ACC112 (cell line): ENCODE measurements at regions not wholly inside any gene's neighbourhood (a gene's known extent, or its start where the extent isn't known, plus 50 kb on each side); places are given as distances from the start of the nearest gene placed in this dataset.
A peak's percentile ranks its signal among the peaks of the same experiment; 100 is the strongest.

Experiments used
- H2AFZ ChIP-seq: fragments of 200-600 bp; sonication (generic); one replicate; pipeline ENCODE4 v1.6.0; 2017; ENCODE audit warnings: antibody characterized with exemption, low read length; ENCODE audit not compliant: unreplicated experiment
- H3K27ac ChIP-seq: fragments of 200-600 bp; sonication (generic); 2 replicates; pipeline ENCODE4 v1.5.1; 2014; ENCODE audit warnings: low read depth, mild to moderate bottlenecking, antibody characterized with exemption, low read length, moderate library complexity
- H3K27me3 ChIP-seq: fragments of 200-600 bp; sonication (generic); 2 replicates; pipeline ENCODE4 v1.6.1; 2014; ENCODE audit warnings: mild to moderate bottlenecking, antibody characterized with exemption, low read length, moderate library complexity, mixed read lengths; ENCODE audit not compliant: insufficient read depth
- H3K36me3 ChIP-seq: fragments of 200-600 bp; sonication (generic); 2 replicates; pipeline ENCODE4 v1.6.1; 2016; ENCODE audit warnings: mild to moderate bottlenecking, antibody characterized with exemption, low read length, moderate library complexity, mixed read lengths; ENCODE audit not compliant: insufficient read depth
- H3K4me1 ChIP-seq: fragments of 200-600 bp; sonication (generic); one replicate; pipeline ENCODE4 v1.6.1; 2016; ENCODE audit warnings: low read length, mixed read lengths; ENCODE audit not compliant: insufficient read depth, unreplicated experiment, control insufficient read depth
- H3K4me3 ChIP-seq: fragments of 200-600 bp; sonication (generic); 2 replicates; pipeline ENCODE4 v1.5.1; 2014; ENCODE audit warnings: mild to moderate bottlenecking, low read depth, low read length
- H3K79me2 ChIP-seq: fragments of 200-600 bp; sonication (generic); one replicate; pipeline ENCODE4 v1.6.0; 2016; ENCODE audit warnings: low read length; ENCODE audit not compliant: control insufficient read depth, unreplicated experiment, insufficient read depth

DNA sequence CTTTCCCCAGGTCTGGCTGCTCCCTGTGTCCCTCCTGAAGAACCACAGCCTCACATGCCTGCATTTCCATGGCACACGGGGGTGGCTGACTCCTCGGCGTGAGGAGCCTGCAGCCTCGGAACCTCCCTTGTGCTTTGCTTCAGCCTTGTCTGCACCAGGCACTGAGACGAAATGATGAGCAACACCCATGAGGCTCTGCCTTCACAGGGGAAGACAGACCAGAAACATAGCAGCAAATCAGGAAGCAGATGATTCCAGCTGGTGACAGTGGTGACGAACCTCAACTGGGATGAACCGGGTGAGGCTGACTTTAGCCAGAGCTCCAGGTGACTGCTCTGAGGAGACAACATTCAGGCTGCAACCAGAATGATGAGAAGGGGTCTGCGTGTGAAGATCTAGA is 84.5 kb upstream of the SMNDC1 start:
- no peak overlapping the region for H3K27ac ChIP-seq
- no peak overlapping the region for H2AFZ ChIP-seq
- no peaks in the 10 kb centered on the region for H3K36me3 ChIP-seq
- no peaks in the 10 kb centered on the region for H3K27me3 ChIP-seq
- no peak overlapping the region for H3K4me3 ChIP-seq
- H3K4me1 ChIP-seq: peaks cover 26% of the 10 kb centered on the region
- no peaks in the 10 kb centered on the region for H3K79me2 ChIP-seq

DNA sequence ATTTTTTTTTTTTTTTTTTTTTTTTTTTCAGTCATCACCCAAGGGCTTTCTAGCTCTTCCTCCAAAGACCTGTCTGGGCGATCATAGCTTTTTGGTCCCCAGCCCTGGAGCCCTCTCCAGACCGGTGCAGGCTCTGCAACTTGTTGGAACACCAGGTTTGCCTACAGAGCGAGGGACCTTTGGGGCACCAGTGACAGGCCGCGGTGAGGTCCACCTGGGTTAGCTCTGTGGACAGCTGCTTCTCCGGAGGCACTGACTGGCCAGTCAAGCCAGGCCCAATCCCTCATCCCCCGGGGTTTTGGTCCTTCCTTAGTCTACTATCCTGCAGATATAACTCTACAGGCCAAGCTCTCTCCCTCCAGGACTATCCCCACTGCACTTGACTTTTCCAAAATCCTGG is 86.8 kb upstream of the SMNDC1 start:
- Histone ChIP-seq H3K79me2 (no peaks in the 10 kb centered on the region), H3K27me3 (no peaks in the 10 kb centered on the region), H3K36me3 (no peaks in the 10 kb centered on the region), H3K27ac (no peak overlapping the region), H3K4me1 (peaks cover 40% of the 10 kb centered on the region), H2AFZ (no peak overlapping the region), H3K4me3 (no peak overlapping the region)

DNA sequence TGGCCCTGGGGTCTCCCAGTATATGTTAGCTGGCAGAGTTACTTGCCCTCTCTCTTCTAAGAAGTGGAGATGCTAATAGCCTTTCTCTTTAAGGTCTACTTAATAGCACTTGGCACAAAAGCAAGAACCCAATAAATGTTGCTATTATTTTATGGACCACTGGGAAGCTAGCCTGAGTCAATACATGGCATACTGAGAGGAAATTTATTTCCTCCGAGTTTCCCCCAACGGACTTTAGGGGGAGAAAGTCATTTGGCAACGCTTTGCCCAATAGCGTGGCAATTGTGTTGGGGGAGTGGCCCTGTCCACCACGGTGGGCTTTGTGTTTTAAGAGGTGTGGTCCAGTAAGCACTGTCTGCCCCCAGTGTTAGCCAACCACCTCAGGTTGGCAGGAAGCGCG is 87.4 kb upstream of the SMNDC1 start:
- H3K27me3 ChIP-seq: no peaks in the 10 kb centered on the region
- H3K36me3 ChIP-seq: no peaks in the 10 kb centered on the region
- peaks cover 41% of the 10 kb centered on the region for H3K4me1 ChIP-seq
- H2AFZ ChIP-seq: no peak overlapping the region
- H3K4me3 ChIP-seq: no peak overlapping the region
- peak overlapping the region; percentile 63; the same call in 1 of the 2 replicates for H3K27ac ChIP-seq
- no peaks in the 10 kb centered on the region for H3K79me2 ChIP-seq

DNA sequence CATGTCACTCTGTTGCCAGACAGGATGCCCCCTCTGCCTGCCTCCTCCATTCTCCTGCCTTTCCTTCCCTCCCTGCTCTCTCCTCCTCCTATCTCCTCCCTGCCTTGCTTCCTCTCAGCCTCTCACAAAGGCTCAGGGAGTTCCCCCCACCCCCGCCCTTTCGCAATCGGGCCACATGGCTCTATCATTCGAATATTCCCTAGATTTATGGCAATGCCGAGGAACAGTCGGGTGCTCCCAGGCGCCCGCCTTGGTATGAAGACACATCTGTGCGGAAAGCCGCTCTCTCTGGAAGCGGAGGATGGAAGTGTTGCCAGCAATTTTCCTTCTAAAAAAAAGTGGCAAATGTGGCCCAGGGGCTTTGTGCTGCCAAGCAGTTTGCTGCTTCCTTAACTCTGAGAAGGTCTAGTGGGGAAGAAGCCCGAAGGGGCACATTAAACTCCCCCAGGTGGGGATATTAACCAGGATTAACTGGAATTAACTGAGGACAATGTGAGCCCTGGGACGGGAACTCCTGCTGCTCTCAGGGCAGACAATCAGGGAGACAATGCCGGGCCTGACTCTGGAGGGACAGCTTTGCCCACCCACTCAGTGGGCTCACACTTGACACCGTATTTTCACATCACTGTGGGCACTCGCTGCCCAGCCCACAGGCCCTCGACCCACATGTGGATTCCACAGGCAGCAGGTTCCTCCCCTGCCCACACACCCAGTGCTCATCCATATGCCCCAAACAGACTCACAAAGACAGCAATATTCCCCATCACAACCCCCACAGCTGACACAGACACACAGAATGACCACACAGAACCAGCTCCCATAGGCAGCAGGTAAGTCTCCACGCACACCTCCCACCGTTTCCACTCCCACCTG is 88.4 kb upstream of the SMNDC1 start:
- Histone ChIP-seq H3K27ac (peak overlapping the region; percentile 63), H3K4me3 (no peak overlapping the region), H2AFZ (no peak overlapping the region), H3K4me1 (peaks cover 45% of the 10 kb centered on the region), H3K79me2 (no peaks in the 10 kb centered on the region), H3K36me3 (no peaks in the 10 kb centered on the region), H3K27me3 (no peaks in the 10 kb centered on the region)

DNA sequence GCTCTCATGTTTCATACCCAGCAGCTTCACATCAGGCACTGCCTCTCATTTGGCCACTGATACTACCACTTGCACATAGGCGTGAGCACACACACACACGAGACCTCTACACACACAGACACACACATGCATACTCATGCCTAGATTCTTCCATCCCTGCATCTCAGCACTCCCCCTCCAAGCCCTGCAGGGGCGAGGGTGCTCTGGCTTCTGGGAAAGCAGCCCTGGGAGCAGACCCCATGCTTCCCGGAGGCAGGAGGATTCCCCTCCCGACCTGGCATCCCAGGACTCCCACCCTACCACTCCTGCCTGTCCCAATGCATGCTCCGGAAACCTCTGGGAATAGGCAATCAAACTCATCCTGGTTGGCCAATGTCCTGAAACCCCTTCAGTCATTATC is 89.1 kb upstream of the SMNDC1 start:
- Histone ChIP-seq H3K27me3 (no peaks in the 10 kb centered on the region), H3K27ac (peak overlapping the region; percentile 63; the same call in 1 of the 2 replicates), H2AFZ (no peak overlapping the region), H3K79me2 (no peaks in the 10 kb centered on the region), H3K4me1 (peaks cover 44% of the 10 kb centered on the region), H3K4me3 (no peak overlapping the region), H3K36me3 (no peaks in the 10 kb centered on the region)

DNA sequence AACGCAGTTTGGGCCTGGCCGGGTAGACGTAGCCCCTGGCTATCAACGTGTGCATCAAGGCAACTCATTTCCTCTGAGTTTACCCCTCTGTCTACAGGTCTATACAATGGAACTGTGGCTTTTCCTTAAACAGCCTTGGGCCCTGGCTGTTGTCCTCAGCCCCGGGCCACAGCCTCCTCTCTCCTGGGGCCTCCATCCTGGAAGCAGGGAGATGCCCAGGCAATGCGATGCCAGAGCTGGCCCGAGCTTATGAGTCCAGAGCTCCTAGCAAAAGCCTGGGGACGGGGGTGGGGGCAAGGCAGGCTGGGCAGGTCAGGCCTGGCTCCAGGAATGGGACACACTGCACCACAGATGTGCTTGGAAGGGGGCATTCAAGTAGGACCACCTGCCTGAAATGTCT is 89.6 kb upstream of the SMNDC1 start:
- no peak overlapping the region for H3K4me3 ChIP-seq
- H3K4me1 ChIP-seq: peaks cover 48% of the 10 kb centered on the region
- H3K27me3 ChIP-seq: no peaks in the 10 kb centered on the region
- no peaks in the 10 kb centered on the region for H3K36me3 ChIP-seq
- no peak overlapping the region for H3K27ac ChIP-seq
- H2AFZ ChIP-seq: no peak overlapping the region
- H3K79me2 ChIP-seq: no peaks in the 10 kb centered on the region

DNA sequence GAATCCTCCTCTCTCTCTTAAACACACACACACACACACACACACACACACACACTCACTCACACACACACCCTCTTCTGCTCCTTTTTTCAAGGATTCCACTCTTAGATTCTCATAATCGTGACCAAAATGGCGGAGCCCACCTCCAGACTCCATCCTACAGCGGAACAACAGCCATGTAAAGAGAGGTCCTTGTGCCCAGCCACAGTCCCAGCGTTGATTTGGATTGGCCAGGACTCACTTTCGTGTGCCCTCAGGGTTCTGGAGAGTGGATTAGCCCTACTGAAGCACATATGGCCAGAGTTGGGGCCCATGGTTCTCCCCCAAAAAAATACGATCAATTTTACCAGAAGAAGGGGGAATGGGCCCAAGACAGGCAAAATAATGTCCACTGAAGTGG is 90.2 kb upstream of the SMNDC1 start:
- H3K27ac ChIP-seq: peak overlapping the region; percentile 100; the same call in 1 of the 2 replicates
- H3K4me1 ChIP-seq: peaks cover 53% of the 10 kb centered on the region
- no peak overlapping the region for H2AFZ ChIP-seq
- H3K79me2 ChIP-seq: no peaks in the 10 kb centered on the region
- H3K4me3 ChIP-seq: no peak overlapping the region
- no peaks in the 10 kb centered on the region for H3K36me3 ChIP-seq
- H3K27me3 ChIP-seq: no peaks in the 10 kb centered on the region

DNA sequence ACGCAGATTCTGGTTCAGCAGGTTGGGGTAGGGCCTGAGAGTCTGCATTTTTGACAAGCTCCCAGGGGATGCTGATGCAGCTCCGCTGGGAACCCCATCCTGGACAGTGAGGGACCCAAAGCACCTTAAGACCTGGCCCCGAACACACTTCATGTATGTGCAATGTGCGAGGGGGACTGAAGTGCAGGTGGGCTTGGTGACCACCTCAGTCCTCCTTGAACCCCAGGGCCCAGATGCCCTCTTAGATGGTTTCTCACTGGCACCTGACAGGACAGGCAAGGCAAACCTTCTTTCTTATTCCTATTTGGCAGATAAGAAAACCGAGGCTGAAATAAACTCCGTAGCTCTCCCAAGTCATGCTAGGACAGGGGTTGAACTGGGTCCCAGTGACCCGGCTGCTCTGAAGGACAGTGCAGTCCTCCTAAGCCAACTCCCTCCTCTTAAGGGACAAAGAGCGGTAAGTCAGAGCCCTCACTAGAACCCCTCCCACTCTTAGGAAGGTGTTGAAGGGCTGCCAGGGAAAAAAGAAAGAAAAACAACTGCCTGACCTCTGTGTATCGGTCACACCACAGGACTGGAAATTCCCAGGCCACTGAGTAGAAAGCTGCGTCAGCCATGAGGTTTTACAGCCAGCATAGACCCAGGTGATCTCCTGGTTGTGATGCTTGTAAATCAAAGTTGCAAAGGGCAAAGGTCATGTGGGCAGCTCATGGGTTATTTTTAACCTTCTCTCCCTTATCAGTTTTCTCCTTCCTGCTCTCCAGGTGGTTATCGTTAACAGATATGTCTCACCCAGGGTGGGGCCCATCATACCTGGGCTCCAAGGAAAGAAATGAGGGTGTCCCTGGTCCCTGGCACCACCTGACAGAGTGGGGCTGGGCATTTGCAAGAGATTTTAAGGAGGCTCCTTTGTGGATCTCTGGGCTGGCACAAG is 90.9 kb upstream of the SMNDC1 start:
- H3K79me2 ChIP-seq: no peaks in the 10 kb centered on the region
- H3K4me1 ChIP-seq: peaks cover 60% of the 10 kb centered on the region
- no peak overlapping the region; the same call in 1 of the 2 replicates for H3K4me3 ChIP-seq
- no peak overlapping the region for H2AFZ ChIP-seq
- H3K27ac ChIP-seq: peak overlapping the region; percentile 100
- H3K36me3 ChIP-seq: no peaks in the 10 kb centered on the region
- no peaks in the 10 kb centered on the region for H3K27me3 ChIP-seq

DNA sequence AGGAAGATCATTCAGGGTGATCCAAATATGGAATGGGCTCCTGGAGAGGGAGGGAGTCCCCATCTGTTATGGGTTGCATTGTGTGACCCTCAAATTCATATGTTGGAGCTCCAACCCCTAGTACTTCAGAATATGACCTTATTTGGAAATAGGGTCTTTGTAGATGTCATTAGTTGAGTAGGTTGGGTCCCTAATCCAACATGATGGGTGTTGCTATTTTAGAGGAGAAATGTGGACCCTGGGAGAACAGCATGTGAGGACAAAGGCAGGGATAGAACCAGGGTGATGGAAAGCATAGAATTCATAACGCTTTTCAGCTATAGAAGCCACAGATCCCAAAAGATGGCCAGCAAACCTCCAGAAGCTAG is 91.5 kb upstream of the SMNDC1 start:
- Histone ChIP-seq H3K27ac (peak overlapping the region; percentile 100), H3K4me3 (no peak overlapping the region; the same call in 1 of the 2 replicates), H2AFZ (no peak overlapping the region), H3K79me2 (no peaks in the 10 kb centered on the region), H3K4me1 (peaks cover 64% of the 10 kb centered on the region), H3K27me3 (no peaks in the 10 kb centered on the region), H3K36me3 (no peaks in the 10 kb centered on the region)

DNA sequence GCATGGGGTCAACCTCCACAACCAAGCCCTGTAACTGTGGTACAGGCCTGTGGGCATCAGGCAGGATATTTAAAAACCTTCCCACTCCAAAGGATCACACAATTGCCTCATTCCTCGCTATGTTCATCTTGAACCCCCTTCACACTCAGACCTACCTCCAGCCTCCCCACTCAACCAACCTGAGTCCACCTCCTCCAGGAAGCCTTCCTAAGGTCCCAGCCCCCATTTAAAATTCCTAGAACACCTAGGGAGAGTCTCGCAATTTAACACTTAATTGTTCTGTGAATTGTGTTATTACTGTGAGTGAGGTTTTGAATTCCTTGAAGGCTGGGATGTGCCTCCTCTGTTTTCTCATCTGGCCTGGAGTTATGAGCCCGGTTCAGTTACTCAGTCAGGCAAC is 93.1 kb upstream of the SMNDC1 start:
- Histone ChIP-seq H3K4me3 (no peak overlapping the region), H3K27me3 (no peaks in the 10 kb centered on the region), H3K27ac (peak overlapping the region; percentile 100), H3K4me1 (peaks cover 61% of the 10 kb centered on the region), H2AFZ (no peak overlapping the region), H3K79me2 (no peaks in the 10 kb centered on the region), H3K36me3 (no peaks in the 10 kb centered on the region)
